CD14-positive monocyte (primary cell): ENCODE measurements at regions not wholly inside any gene's neighbourhood (a gene's known extent, or its start where the extent isn't known, plus 50 kb on each side); places are given as distances from the start of the nearest gene placed in this dataset.

ENCODE experiments used
- DNase-seq, 3 donors: peaks; one replicate each; pipeline ENCODE4 v3.0.0-alpha.2; 2011 to 2022
- H2AFZ ChIP-seq: 2 replicates; pipeline ENCODE4 v1.6.0; 2012; ENCODE audit warnings: mild to moderate bottlenecking, low read depth, low read length, inconsistent platforms; ENCODE audit not compliant: insufficient read depth, poor library complexity, severe bottlenecking
- H3K27ac ChIP-seq, 2 donors: 1 replicate in 1 of 2; 2 replicates in 1 of 2; pipeline ENCODE4 v1.5.1; 2012 to 2013; ENCODE audit warnings: low read length in 2 of 2, control low read depth in 1 of 2, inconsistent platforms in 1 of 2, low read depth in 1 of 2, mild to moderate bottlenecking in 1 of 2
- H3K27me3 ChIP-seq, 2 donors: one replicate each; pipeline versions ENCODE4 v1.6.0 to v1.6.1; 2011 to 2013; ENCODE audit warnings: low read length in 2 of 2; ENCODE audit not compliant: control insufficient read depth in 2 of 2, insufficient read depth in 2 of 2
- H3K36me3 ChIP-seq, 2 donors: replicated peaks in 1 of 2; 1 replicate in 1 of 2; 2 replicates in 1 of 2; pipeline versions ENCODE4 v1.5.1 to v1.6.1; 2012 to 2013; ENCODE audit warnings: low read length in 2 of 2, control low read depth in 1 of 2, inconsistent platforms in 1 of 2, mild to moderate bottlenecking in 1 of 2; ENCODE audit not compliant: insufficient read depth in 2 of 2, control insufficient read depth in 1 of 2
- H3K4me1 ChIP-seq, 2 donors: 1 replicate in 1 of 2; 2 replicates in 1 of 2; pipeline versions ENCODE4 v1.5.1 to v1.6.1; 2012 to 2013; ENCODE audit warnings: low read length in 2 of 2, control low read depth in 1 of 2, inconsistent platforms in 1 of 2, mild to moderate bottlenecking in 1 of 2, moderate library complexity in 1 of 2; ENCODE audit not compliant: insufficient read depth in 2 of 2, control insufficient read depth in 1 of 2
- H3K4me2 ChIP-seq: replicated peaks from 2 replicates; pipeline ENCODE3; 2012; ENCODE audit warnings: low read length, moderate library complexity, mild to moderate bottlenecking; ENCODE audit not compliant: poor library complexity, severe bottlenecking; ENCODE audit errors: extremely low read depth
- H3K4me3 ChIP-seq, 3 experiments: fragments of 200-600 bp in 1 of 3; sonication (generic) in 1 of 3; replicated peaks in 1 of 3; 1 replicate in 2 of 3; 2 replicates in 1 of 3; pipeline ENCODE4 v1.5.1; 2011 to 2013; ENCODE audit warnings: low read length in 3 of 3, mild to moderate bottlenecking in 3 of 3, control low read depth in 2 of 3, low read depth in 2 of 3, inconsistent platforms in 1 of 3, moderate library complexity in 1 of 3
- H3K79me2 ChIP-seq: 2 replicates; pipeline ENCODE4 v1.6.0; 2012; ENCODE audit warnings: mild to moderate bottlenecking, control low read depth, inconsistent platforms, low read length, moderate library complexity; ENCODE audit not compliant: insufficient read depth
- H3K9ac ChIP-seq: 2 replicates; pipeline ENCODE4 v1.6.0; 2017; ENCODE audit warnings: low read length, mild to moderate bottlenecking; ENCODE audit not compliant: insufficient read depth, poor library complexity, severe bottlenecking
- H3K9me3 ChIP-seq, 2 donors: replicated peaks in 1 of 2; 1 replicate in 1 of 2; 2 replicates in 1 of 2; pipeline versions ENCODE4 v1.5.1 to v1.6.1; 2012 to 2013; ENCODE audit warnings: low read length in 2 of 2, control low read depth in 1 of 2; ENCODE audit not compliant: control insufficient read depth in 1 of 2, insufficient read depth in 1 of 2
- H4K20me1 ChIP-seq: 2 replicates; pipeline ENCODE4 v1.6.0; 2012; ENCODE audit warnings: mild to moderate bottlenecking, low read length, control low read depth, moderate library complexity; ENCODE audit not compliant: insufficient read depth
- H3K27ac Mint-ChIP-seq, 7 donors: one replicate each; pipeline ENCODE4 v1.8.0; 2020; ENCODE audit warnings: mild to moderate bottlenecking in 7 of 7, mixed read lengths in 7 of 7, moderate library complexity in 6 of 7, inconsistent platforms in 2 of 7
- H3K27me3 Mint-ChIP-seq, 3 donors: one replicate each; pipeline ENCODE4 v1.8.0; 2021 to 2022; ENCODE audit warnings: low read depth in 3 of 3, mild to moderate bottlenecking in 3 of 3, mixed read lengths in 3 of 3, moderate library complexity in 3 of 3, inconsistent platforms in 1 of 3
- H3K36me3 Mint-ChIP-seq, 2 donors: one replicate each; pipeline ENCODE4 v1.8.0; 2020; ENCODE audit warnings: mixed read lengths in 2 of 2, inconsistent platforms in 1 of 2, mild to moderate bottlenecking in 1 of 2
- H3K4me1 Mint-ChIP-seq: one replicate; pipeline ENCODE4 v1.8.0; 2020; ENCODE audit warnings: mild to moderate bottlenecking, mixed read lengths
- H3K4me3 Mint-ChIP-seq, 2 donors: one replicate each; pipeline ENCODE4 v1.8.0; 2020; ENCODE audit warnings: mild to moderate bottlenecking in 2 of 2, mixed read lengths in 2 of 2, moderate library complexity in 1 of 2
- H3K9me3 Mint-ChIP-seq, 7 donors: one replicate each; pipeline ENCODE4 v1.8.0; 2020 to 2022; ENCODE audit warnings: mixed read lengths in 7 of 7, mild to moderate bottlenecking in 6 of 7, moderate library complexity in 6 of 7, inconsistent platforms in 2 of 7
- CTCF ChIP-seq: fragments of 200-600 bp; IDR thresholded peaks from one replicate; pipeline ENCODE4 v1.8.0; 2022; ENCODE audit warnings: antibody characterized with exemption, mild to moderate bottlenecking
- WGBS: methylation state at CpG from one replicate; pipeline ENCODE4 v1.1.5; 2013; ENCODE audit warnings: missing lambda C conversion rate; ENCODE audit not compliant: insufficient coverage; 5-methylcytosine and 5-hydroxymethylcytosine counted together
- intact Hi-C, 2 donors: fragments of 100-400 bp; cut with micrococcal nuclease; formaldehyde crosslinking; loops; one replicate each; pipeline versions ENCODE4 v1.15.0 to v1.15.1; 2023

- Histone ChIP-seq H3K4me3 (no peak overlapping the region), H3K4me1 (no peaks in the 10 kb centered on the region), H3K9me3 (no peaks in the 10 kb centered on the region), H3K4me2 (no peak overlapping the region), H3K79me2 (no peaks in the 10 kb centered on the region), H2AFZ (no peak overlapping the region), H3K36me3 (no peaks in the 10 kb centered on the region), H4K20me1 (no peaks in the 10 kb centered on the region), H3K27ac (no peak overlapping the region), H3K27me3 (no peaks in the 10 kb centered on the region), H3K9ac (no peak overlapping the region)
- Mint-ChIP-seq H3K4me3 (no peak overlapping the region), H3K9me3 (peaks cover 0 to 11% (median 2%) of the 10 kb centered on the region in 7 donors), H3K36me3 (no peaks in the 10 kb centered on the region), H3K27ac (no peak overlapping the region), H3K27me3 (no peaks in the 10 kb centered on the region), H3K4me1 (no peaks in the 10 kb centered on the region)
- TF ChIP-seq CTCF: no peak
- no peak for DNase-seq
- WGBS: 90% methylated on average over 1 of the region's 4 CpGs
- intact Hi-C loops: no loop called here
These were observed 280.2 kb upstream of the SOX11 start for GRCh38 chr2:5412001-5412400.

- no peak for DNase-seq
- no peak overlapping the region for H3K9ac ChIP-seq
- Mint-ChIP-seq H3K36me3 (no peaks in the 10 kb centered on the region), H3K27me3 (peaks cover 0 to 1% (median 1%) of the 10 kb centered on the region in 3 donors), H3K4me3 (no peak overlapping the region), H3K27ac (no peak overlapping the region), H3K4me1 (no peaks in the 10 kb centered on the region), H3K9me3 (peaks cover 0 to 2% (median 1%) of the 10 kb centered on the region in 7 donors)
- H3K4me3 ChIP-seq: no peak overlapping the region
- no CpG with 5 or more reads among the region's 2 CpGs for WGBS
- no peaks in the 10 kb centered on the region for H3K79me2 ChIP-seq
- H3K9me3 ChIP-seq: no peaks in the 10 kb centered on the region
- H3K36me3 ChIP-seq: no peaks in the 10 kb centered on the region
- no peaks in the 10 kb centered on the region for H4K20me1 ChIP-seq
- H3K27me3 ChIP-seq: no peaks in the 10 kb centered on the region
- H2AFZ ChIP-seq: no peak overlapping the region
- intact Hi-C loops: no loop called here
- no peaks in the 10 kb centered on the region for H3K4me1 ChIP-seq
- no peak overlapping the region for H3K27ac ChIP-seq
- no peak overlapping the region for H3K4me2 ChIP-seq
- no peak for TF ChIP-seq CTCF
These were observed 258.3 kb upstream of the SOX11 start for GRCh38 chr2:5433855-5434254.
